ENCODE measurements at regions not wholly inside any gene's neighbourhood (a gene's known extent, or its start where the extent isn't known, plus 50 kb on each side); places are given as distances from the start of the nearest gene placed in this dataset.

GRCh38 chr9:84189904-84190303, 150.7 kb downstream of the SLC28A3 start:
- H3K27ac ChIP-seq (ENCODE audit: insufficient read depth, low read length), result no peak overlapping the region
- H2AK5ac ChIP-seq (ENCODE audit: low read depth, low read length), result no peak overlapping the region
- no peak overlapping the region for H2BK120ac ChIP-seq (ENCODE audit: low read depth, low read length)
- H3K36me3 ChIP-seq (ENCODE audit: control insufficient read depth, insufficient read depth, low read length), result no peaks in the 10 kb centered on the region
- in situ Hi-C loops (cut with MboI; ENCODE audit: low sequenced_read_pairs) (no loop called here), intact Hi-C loops (cut with micrococcal nuclease) (loop anchor here (5.0 kb wide), 1 partner anchor 47 kb away; no protein-coding TSS in a partner anchor), dilution Hi-C loops (cut with HindIII; ENCODE audit: low sequenced_read_pairs, unreplicated experiment) (no loop called here)
- no peak overlapping the region for H2BK20ac ChIP-seq (ENCODE audit: low read depth, low read length)
- H3K56ac ChIP-seq (ENCODE audit: extremely low read depth, insufficient read depth, low read length), result no peak overlapping the region
- TF ChIP-seq MAFK (IDR thresholded peaks at IDR 0.05; ENCODE audit: low read depth, low read length) (no peak), CHD1 (IDR thresholded peaks at IDR 0.05; ENCODE audit: low read depth, low read length) (no peak), RAD21 (IDR thresholded peaks at IDR 0.05; ENCODE audit: low read length) (no peak), MXI1 (IDR thresholded peaks at IDR 0.05; ENCODE audit: borderline replicate concordance, low read depth, low read length) (no peak), CEBPB (IDR thresholded peaks at IDR 0.05; ENCODE audit: low read depth, low read length) (no peak), ELK1 (IDR thresholded peaks at IDR 0.05; ENCODE audit: borderline replicate concordance, low read depth, low read length) (no peak), RFX5 (IDR thresholded peaks at IDR 0.05; ENCODE audit: low read depth, low read length) (no peak), MAZ (IDR thresholded peaks at IDR 0.05; ENCODE audit: borderline replicate concordance, low read depth, low read length) (no peak)
- TF ChIP-seq, protein P1, sequence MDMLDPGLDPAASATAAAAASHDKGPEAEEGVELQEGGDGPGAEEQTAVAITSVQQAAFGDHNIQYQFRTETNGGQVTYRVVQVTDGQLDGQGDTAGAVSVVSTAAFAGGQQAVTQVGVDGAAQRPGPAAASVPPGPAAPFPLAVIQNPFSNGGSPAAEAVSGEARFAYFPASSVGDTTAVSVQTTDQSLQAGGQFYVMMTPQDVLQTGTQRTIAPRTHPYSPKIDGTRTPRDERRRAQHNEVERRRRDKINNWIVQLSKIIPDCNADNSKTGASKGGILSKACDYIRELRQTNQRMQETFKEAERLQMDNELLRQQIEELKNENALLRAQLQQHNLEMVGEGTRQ (IDR thresholded peaks at IDR 0.05; ENCODE audit: low read depth, low read length), result no peak
- TF ChIP-seq, protein P2, sequence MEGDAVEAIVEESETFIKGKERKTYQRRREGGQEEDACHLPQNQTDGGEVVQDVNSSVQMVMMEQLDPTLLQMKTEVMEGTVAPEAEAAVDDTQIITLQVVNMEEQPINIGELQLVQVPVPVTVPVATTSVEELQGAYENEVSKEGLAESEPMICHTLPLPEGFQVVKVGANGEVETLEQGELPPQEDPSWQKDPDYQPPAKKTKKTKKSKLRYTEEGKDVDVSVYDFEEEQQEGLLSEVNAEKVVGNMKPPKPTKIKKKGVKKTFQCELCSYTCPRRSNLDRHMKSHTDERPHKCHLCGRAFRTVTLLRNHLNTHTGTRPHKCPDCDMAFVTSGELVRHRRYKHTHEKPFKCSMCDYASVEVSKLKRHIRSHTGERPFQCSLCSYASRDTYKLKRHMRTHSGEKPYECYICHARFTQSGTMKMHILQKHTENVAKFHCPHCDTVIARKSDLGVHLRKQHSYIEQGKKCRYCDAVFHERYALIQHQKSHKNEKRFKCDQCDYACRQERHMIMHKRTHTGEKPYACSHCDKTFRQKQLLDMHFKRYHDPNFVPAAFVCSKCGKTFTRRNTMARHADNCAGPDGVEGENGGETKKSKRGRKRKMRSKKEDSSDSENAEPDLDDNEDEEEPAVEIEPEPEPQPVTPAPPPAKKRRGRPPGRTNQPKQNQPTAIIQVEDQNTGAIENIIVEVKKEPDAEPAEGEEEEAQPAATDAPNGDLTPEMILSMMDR (conservative IDR thresholded peaks at IDR 0.05; ENCODE audit: low read depth, low read length), result no peak
- POLR2A ChIA-PET (ENCODE audit: unreplicated experiment), result no interaction called here
- H2AK9ac ChIP-seq (replicated peaks; ENCODE audit: low read depth, low read length, poor library complexity), result no peak overlapping the region
- no peaks in the 10 kb centered on the region for H4K20me1 ChIP-seq (ENCODE audit: insufficient read depth, low read length)
- no peak overlapping the region for H3K14ac ChIP-seq (replicated peaks; ENCODE audit: low read depth, low read length)
- no CpG with 5 or more reads among the region's 7 CpGs for WGBS, 2 experiments (ENCODE audit: extremely low coverage in 2 of 2, insufficient read length in 1 of 2)
- no peaks in the 10 kb centered on the region for H3K9me1 ChIP-seq (ENCODE audit: insufficient read depth, low read length)
- H2BK15ac ChIP-seq (ENCODE audit: low read depth, low read length), result no peak overlapping the region
- H3K18ac ChIP-seq (ENCODE audit: low read depth, low read length), result no peak overlapping the region
- CTCF ChIA-PET, result no interaction called here
- H3K9me3 ChIP-seq (ENCODE audit: control insufficient read depth, insufficient read depth, low read length), result peaks cover 3% of the 10 kb centered on the region; the same call in 1 of the 2 replicates
- no peak overlapping the region for H3K4ac ChIP-seq (ENCODE audit: low read depth, low read length)
- no peak overlapping the region for H3K4me2 ChIP-seq (ENCODE audit: low read depth, low read length)
- peaks cover 2% of the 10 kb centered on the region; the same call in 1 of the 2 replicates for H3K4me1 ChIP-seq (ENCODE audit: control insufficient read depth, insufficient read depth, low read length)
- no peak overlapping the region for H3K23ac ChIP-seq (ENCODE audit: low read depth, low read length)
- no peak for DNase-seq
- ATAC-seq (ENCODE audit: low read depth), result no peak
- no TSS peak for BruUV-seq (replicated peaks)
- H4K8ac ChIP-seq (ENCODE audit: low read depth in 2 of 2, low read length in 2 of 2), result no peak overlapping the region
- no peak overlapping the region for H4K5ac ChIP-seq (ENCODE audit: low read depth, low read length)
- no peak overlapping the region for H2BK5ac ChIP-seq (ENCODE audit: low read depth, low read length, poor library complexity, severe bottlenecking)
- no peaks in the 10 kb centered on the region for H3K79me1 ChIP-seq (ENCODE audit: low read depth in 1 of 2, low read length in 2 of 2)
- no peak overlapping the region for H3K9ac ChIP-seq (ENCODE audit: low read depth, low read length)
- peaks cover 1% of the 10 kb centered on the region for H3K27me3 ChIP-seq (ENCODE audit: control insufficient read depth, insufficient read depth, low read length)
- no peak overlapping the region for H4K91ac ChIP-seq (ENCODE audit: insufficient read depth, low read depth, low read length)
- no peak overlapping the region for H2AFZ ChIP-seq (replicated peaks; ENCODE audit: low read length, poor library complexity)
- no peak overlapping the region for H3K4me3 ChIP-seq (ENCODE audit: insufficient read depth, low read depth, low read length)
